IMR-90 (cell line): ENCODE measurements at regions not wholly inside any gene's neighbourhood (a gene's known extent, or its start where the extent isn't known, plus 50 kb on each side); places are given as distances from the start of the nearest gene placed in this dataset.

Experiments used
- ATAC-seq: fragments of 200-7000 bp; cut with Tn5 transposase; 2 replicates; pipeline ENCODE4 v1.9.1; 2020; ENCODE audit warnings: low read depth, mild to moderate bottlenecking, moderate library complexity
- BruUV-seq: library from RNA; stranded (reverse); fragments of 400-500 nt; replicated peaks from 2 replicates; lab custom pipeline; 2021; lab: Mats Ljungman, UMichigan
- CTCF ChIA-PET: fragments of 300-600 bp; formaldehyde crosslinking; extraction: SDS; loops from one replicate; lab custom pipeline; 2021; ENCODE audit warnings: antibody characterized with exemption; lab: Yijun Ruan, JAX
- POLR2A ChIA-PET: fragments of 300-600 bp; sonication (Branson Sonifier 250); formaldehyde crosslinking; loops from one replicate; lab custom pipeline; 2022; ENCODE audit warnings: antibody characterized with exemption; ENCODE audit not compliant: unreplicated experiment; lab: Charles Lee
- DNase-seq: peaks from one replicate; pipeline ENCODE4 v3.0.0; 2013
- H2AFZ ChIP-seq: replicated peaks from 2 replicates; pipeline ENCODE3; 2013; ENCODE audit warnings: low read length, mild to moderate bottlenecking; ENCODE audit not compliant: poor library complexity
- H2AK5ac ChIP-seq: 2 replicates; pipeline ENCODE4 v1.6.1; 2013; ENCODE audit warnings: low read depth, low read length, inconsistent platforms
- H2AK9ac ChIP-seq: replicated peaks from 2 replicates; pipeline ENCODE3; 2013; ENCODE audit warnings: mild to moderate bottlenecking, low read depth, low read length, moderate library complexity; ENCODE audit not compliant: poor library complexity
- H2BK120ac ChIP-seq: 2 replicates; pipeline ENCODE4 v1.6.1; 2013; ENCODE audit warnings: low read depth, low read length, inconsistent platforms
- H2BK15ac ChIP-seq: 3 replicates; pipeline ENCODE4 v1.6.1; 2013; ENCODE audit warnings: low read depth, low read length, inconsistent platforms
- H2BK20ac ChIP-seq: 2 replicates; pipeline ENCODE4 v1.6.1; 2013; ENCODE audit warnings: low read depth, mild to moderate bottlenecking, inconsistent platforms, low read length, moderate library complexity
- H2BK5ac ChIP-seq: 2 replicates; pipeline ENCODE4 v1.6.1; 2013; ENCODE audit warnings: mild to moderate bottlenecking, low read depth, low read length, inconsistent platforms; ENCODE audit not compliant: poor library complexity, severe bottlenecking
- H3K14ac ChIP-seq: replicated peaks from 2 replicates; pipeline ENCODE4 v1.6.1; 2013; ENCODE audit warnings: low read depth, low read length, inconsistent platforms
- H3K18ac ChIP-seq: 2 replicates; pipeline ENCODE4 v1.6.1; 2013; ENCODE audit warnings: low read depth, low read length, control low read depth
- H3K23ac ChIP-seq: 2 replicates; pipeline ENCODE4 v1.6.1; 2013; ENCODE audit warnings: low read depth, low read length, inconsistent platforms
- H3K27ac ChIP-seq: 2 replicates; pipeline ENCODE4 v1.5.1; 2013; ENCODE audit warnings: mild to moderate bottlenecking, control low read depth, low read length; ENCODE audit not compliant: insufficient read depth
- H3K27me3 ChIP-seq: 2 replicates; pipeline ENCODE4 v1.6.1; 2013; ENCODE audit warnings: low read length; ENCODE audit not compliant: control insufficient read depth, insufficient read depth
- H3K36me3 ChIP-seq: 2 replicates; pipeline ENCODE4 v1.6.1; 2013; ENCODE audit warnings: low read length, mixed read lengths; ENCODE audit not compliant: control insufficient read depth, insufficient read depth
- H3K4ac ChIP-seq: 2 replicates; pipeline ENCODE4 v1.6.1; 2013; ENCODE audit warnings: low read depth, low read length, inconsistent platforms
- H3K4me1 ChIP-seq: 2 replicates; pipeline ENCODE4 v1.6.1; 2013; ENCODE audit warnings: low read length, mixed read lengths; ENCODE audit not compliant: control insufficient read depth, insufficient read depth
- H3K4me2 ChIP-seq: 2 replicates; pipeline ENCODE4 v1.6.1; 2013; ENCODE audit warnings: low read depth, mild to moderate bottlenecking, control low read depth, low read length, moderate library complexity
- H3K4me3 ChIP-seq: 2 replicates; pipeline ENCODE4 v1.5.1; 2013; ENCODE audit warnings: low read depth, mild to moderate bottlenecking, control low read depth, low read length, moderate library complexity; ENCODE audit not compliant: insufficient read depth
- H3K56ac ChIP-seq: 2 replicates; pipeline ENCODE4 v1.6.1; 2013; ENCODE audit warnings: low read length, inconsistent platforms; ENCODE audit not compliant: insufficient read depth; ENCODE audit errors: extremely low read depth
- H3K79me1 ChIP-seq, 2 experiments: 2 replicates each; pipeline ENCODE4 v1.6.1; 2013; ENCODE audit warnings: low read length in 2 of 2, inconsistent platforms in 1 of 2, low read depth in 1 of 2
- H3K9ac ChIP-seq: 2 replicates; pipeline ENCODE4 v1.6.1; 2013; ENCODE audit warnings: low read depth, low read length, control low read depth
- H3K9me1 ChIP-seq: 2 replicates; pipeline ENCODE4 v1.6.1; 2013; ENCODE audit warnings: low read length, inconsistent platforms; ENCODE audit not compliant: insufficient read depth
- H3K9me3 ChIP-seq: 2 replicates; pipeline ENCODE4 v1.6.1; 2013; ENCODE audit warnings: low read length; ENCODE audit not compliant: control insufficient read depth, insufficient read depth
- H4K20me1 ChIP-seq: 2 replicates; pipeline ENCODE4 v1.6.1; 2013; ENCODE audit warnings: low read length, inconsistent platforms; ENCODE audit not compliant: insufficient read depth
- H4K5ac ChIP-seq: 2 replicates; pipeline ENCODE4 v1.6.1; 2013; ENCODE audit warnings: mild to moderate bottlenecking, low read depth, low read length, control low read depth
- H4K8ac ChIP-seq, 2 experiments: 2 replicates each; pipeline ENCODE4 v1.6.1; 2013; ENCODE audit warnings: low read depth in 2 of 2, low read length in 2 of 2, control low read depth in 1 of 2, inconsistent platforms in 1 of 2
- H4K91ac ChIP-seq: 2 replicates; pipeline ENCODE4 v1.6.1; 2013; ENCODE audit warnings: low read depth, low read length, inconsistent platforms; ENCODE audit not compliant: insufficient read depth
- BHLHE40 ChIP-seq: fragments of 150-350 bp; IDR thresholded peaks from 2 replicates; pipeline ENCODE4 v1.6.1; 2016; ENCODE audit warnings: mild to moderate bottlenecking, low read depth, low read length
- CEBPB ChIP-seq: IDR thresholded peaks from 2 replicates; pipeline ENCODE4 v1.6.1; 2012; ENCODE audit warnings: low read depth, low read length, improper control_type of control experiment
- FOS ChIP-seq: fragments of 150-350 bp; IDR thresholded peaks from 2 replicates; pipeline ENCODE4 v1.6.1; 2016; ENCODE audit warnings: low read depth, low read length
- MXI1 ChIP-seq: IDR thresholded peaks from 2 replicates; pipeline ENCODE4 v1.6.1; 2012; ENCODE audit warnings: low read depth, mild to moderate bottlenecking, low read length, moderate library complexity, borderline replicate concordance
- POLR2A ChIP-seq: IDR thresholded peaks from 2 replicates; pipeline ENCODE4 v1.6.1; 2012; ENCODE audit warnings: mild to moderate bottlenecking, low read depth, low read length
- RAD21 ChIP-seq: IDR thresholded peaks from 2 replicates; pipeline ENCODE4 v1.6.1; 2012; ENCODE audit warnings: low read length, improper control_type of control experiment
- RCOR1 ChIP-seq: IDR thresholded peaks from 2 replicates; pipeline ENCODE4 v1.6.1; 2012; ENCODE audit warnings: mild to moderate bottlenecking, low read length, improper control_type of control experiment; ENCODE audit not compliant: insufficient replicate concordance
- RFX5 ChIP-seq: IDR thresholded peaks from 2 replicates; pipeline ENCODE4 v1.8.0; 2012; ENCODE audit warnings: low read depth, mild to moderate bottlenecking, low read length, moderate library complexity
- WGBS, 2 experiments: methylation state at CpG; one replicate each; pipeline versions ENCODE4 v1.1.5 to v1.1.7; 2013; ENCODE audit warnings: missing lambda C conversion rate in 2 of 2; ENCODE audit not compliant: insufficient read length in 1 of 2; ENCODE audit errors: extremely low coverage in 2 of 2; 5-methylcytosine and 5-hydroxymethylcytosine counted together
- dilution Hi-C: fragments of 300-500 bp; cut with HindIII; formaldehyde crosslinking; loops from one replicate; pipeline ENCODE4 v1.14.3; 2018; ENCODE audit warnings: low sequenced_read_pairs; ENCODE audit not compliant: unreplicated experiment
- in situ Hi-C: fragments of 300-500 bp; cut with MboI; formaldehyde crosslinking; loops from 3 replicates; pipeline ENCODE4 v1.14.3; 2019; ENCODE audit warnings: low sequenced_read_pairs, inconsistent platforms, mixed read lengths
- intact Hi-C: fragments of 100-400 bp; cut with micrococcal nuclease; formaldehyde crosslinking; loops from 2 replicates; pipeline ENCODE4 v1.10.0; 2022

DNA sequence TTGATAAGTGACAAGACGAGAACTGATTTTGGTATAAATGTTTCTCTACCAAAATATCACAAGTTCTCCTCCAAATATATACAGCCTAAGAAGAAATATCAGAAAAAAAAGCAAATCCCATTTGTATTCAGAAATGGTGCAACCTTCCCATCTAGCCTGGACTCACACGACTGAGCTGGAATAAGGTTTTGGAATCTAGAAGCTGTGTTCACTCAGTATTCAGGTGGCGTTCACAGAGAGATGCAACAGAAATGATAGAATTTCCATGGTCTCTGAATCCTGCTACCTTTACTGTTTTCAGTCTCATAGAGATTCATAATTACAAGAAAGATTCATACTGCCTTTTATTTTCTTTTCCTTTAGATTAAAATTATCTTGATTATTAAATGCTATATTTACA, 347.2 kb upstream of the TRIB2 start:
- H4K91ac ChIP-seq, result no peak overlapping the region
- H3K4ac ChIP-seq, result no peak overlapping the region
- H3K56ac ChIP-seq, result no peak overlapping the region
- H3K27ac ChIP-seq, result no peak overlapping the region
- H3K9me1 ChIP-seq, result no peaks in the 10 kb centered on the region
- DNase-seq, result no peak
- H3K9me3 ChIP-seq, result no peaks in the 10 kb centered on the region
- H3K9ac ChIP-seq, result no peak overlapping the region
- no peak overlapping the region for H2AK5ac ChIP-seq
- no peak overlapping the region for H3K23ac ChIP-seq
- no peak overlapping the region for H4K5ac ChIP-seq
- H3K79me1 ChIP-seq, result no peaks in the 10 kb centered on the region
- CTCF ChIA-PET, result interaction anchor here (1.4 kb wide), 1 partner anchor 48 kb away, joined by 3 read pairs; no protein-coding TSS in a partner anchor
- no peak overlapping the region for H2BK120ac ChIP-seq
- dilution Hi-C loops (no loop called here), intact Hi-C loops (no loop called here), in situ Hi-C loops (no loop called here)
- no peaks in the 10 kb centered on the region for H3K4me1 ChIP-seq
- no peak overlapping the region for H3K4me3 ChIP-seq
- no peaks in the 10 kb centered on the region for H4K20me1 ChIP-seq
- H2AFZ ChIP-seq, result no peak overlapping the region
- no peaks in the 10 kb centered on the region for H3K27me3 ChIP-seq
- H3K4me2 ChIP-seq, result no peak overlapping the region
- no peak overlapping the region for H2BK20ac ChIP-seq
- no peak overlapping the region for H2BK15ac ChIP-seq
- no peaks in the 10 kb centered on the region for H3K36me3 ChIP-seq
- no peak overlapping the region for H2AK9ac ChIP-seq
- no TSS peak for BruUV-seq
- POLR2A ChIA-PET, result no interaction called here
- WGBS, 2 experiments, result no CpG with 5 or more reads among the region's 3 CpGs
- H3K18ac ChIP-seq, result no peak overlapping the region
- H4K8ac ChIP-seq, result no peak overlapping the region
- H2BK5ac ChIP-seq, result no peak overlapping the region
- H3K14ac ChIP-seq, result no peak overlapping the region
- TF ChIP-seq RCOR1 (no peak), FOS (no peak), MXI1 (no peak), RAD21 (no peak), CEBPB (no peak), POLR2A (no peak), BHLHE40 (no peak), RFX5 (no peak)
- ATAC-seq, result no peak
